ENCODE measurements at regions not wholly inside any gene's neighbourhood (a gene's known extent, or its start where the extent isn't known, plus 50 kb on each side); places are given as distances from the start of the nearest gene placed in this dataset.

DNA sequence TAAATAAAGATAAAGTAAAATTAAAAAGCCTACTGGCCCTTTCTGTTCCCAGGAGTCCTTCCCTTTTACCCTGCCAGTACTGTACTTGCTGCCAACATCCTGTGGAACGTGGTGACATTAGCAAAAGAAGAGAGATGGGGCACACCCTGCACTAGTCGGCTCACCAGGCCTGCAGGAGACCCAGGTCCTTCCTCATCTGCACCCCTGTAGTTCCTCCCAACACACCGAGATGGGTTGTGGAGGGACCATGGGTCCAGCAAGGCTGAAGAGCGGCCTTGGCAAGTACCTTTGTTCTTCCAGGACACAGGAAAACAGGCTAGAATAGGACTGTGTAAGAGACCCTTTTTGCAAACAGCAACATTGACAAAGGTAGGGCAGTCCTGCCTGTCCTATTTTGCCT lies 98.7 kb upstream of the TMPRSS2 start:
- no peak for DNase-seq

DNA sequence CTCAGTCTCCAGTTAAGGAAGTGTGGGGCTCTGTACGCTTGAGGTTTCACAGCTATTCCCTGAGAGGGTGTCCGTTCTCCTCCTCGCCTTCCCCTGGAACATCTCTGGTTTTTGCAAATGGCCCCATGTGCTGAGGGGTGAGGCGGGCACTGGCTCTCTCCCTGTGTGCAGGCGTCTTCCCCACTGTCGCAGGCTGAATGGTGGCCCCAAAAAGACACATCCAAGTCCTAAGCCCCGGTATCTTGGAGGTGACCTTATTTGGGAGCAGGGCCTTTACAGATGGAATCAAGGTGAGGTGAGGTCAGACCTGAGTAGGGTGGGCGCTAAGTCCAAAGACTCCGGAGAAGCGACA lies 98.0 kb upstream of the TMPRSS2 start:
- DNase-seq, result no peak

DNA sequence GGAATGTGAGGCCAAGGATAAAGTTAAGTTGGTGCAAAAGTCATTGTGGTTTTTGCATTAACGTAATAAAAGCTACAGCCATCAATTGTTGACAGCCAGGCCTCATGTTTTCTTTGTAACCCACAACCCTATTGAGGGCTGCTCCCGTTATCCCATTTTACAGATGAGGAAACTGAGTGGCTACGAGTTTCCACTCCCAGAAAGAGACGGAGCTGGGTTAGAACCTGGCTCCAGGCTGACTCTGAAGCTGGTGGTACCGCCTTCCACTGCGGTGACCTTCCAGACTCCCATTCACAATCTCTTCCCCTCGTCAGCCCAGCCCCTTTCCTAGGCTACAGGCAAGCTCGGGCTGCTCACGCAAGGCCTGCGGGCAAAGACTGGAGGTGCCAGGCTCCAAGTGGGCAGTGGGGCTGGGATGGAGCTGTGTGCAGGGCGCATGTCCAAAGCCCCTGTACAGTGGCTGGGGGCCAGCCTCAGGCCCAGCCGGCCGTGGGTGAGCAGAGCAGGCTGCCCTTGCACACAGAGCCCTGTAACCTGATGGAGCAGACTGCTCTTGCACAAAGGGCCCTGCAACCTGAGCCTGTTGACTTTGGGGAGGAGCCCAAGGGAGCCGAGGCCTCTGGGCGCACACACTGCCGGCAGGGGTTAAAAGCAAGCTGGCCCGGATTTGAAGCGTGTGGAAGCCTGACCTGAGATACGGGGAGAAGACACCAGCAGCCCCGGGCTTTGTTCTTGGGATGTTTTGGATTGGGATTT lies 97.4 kb upstream of the TMPRSS2 start:
- DNase-seq, result peak; percentile 33

DNA sequence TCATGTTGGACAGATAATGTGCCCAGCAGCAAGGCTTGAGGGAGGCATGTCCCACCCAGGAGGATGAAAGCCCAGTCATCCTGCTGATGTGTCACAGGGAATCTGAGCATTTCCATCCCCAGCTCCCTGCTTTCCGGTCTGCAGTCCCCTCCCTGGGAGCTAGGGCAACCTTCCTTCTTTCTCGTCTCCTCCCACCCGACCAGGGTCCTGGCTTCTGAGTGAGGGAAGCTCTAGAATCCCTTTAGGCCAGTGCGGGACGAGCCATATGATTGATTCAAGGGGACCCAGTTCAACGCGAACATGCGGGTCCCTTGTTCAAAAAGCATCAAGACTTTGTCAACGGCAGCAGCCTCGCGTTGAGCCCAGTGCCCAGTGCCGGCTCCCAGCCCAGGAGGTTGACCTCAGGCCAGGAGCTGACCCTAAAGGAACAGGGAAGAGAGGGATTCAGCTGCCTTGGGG lies 96.7 kb upstream of the TMPRSS2 start:
- DNase-seq, result no peak

DNA sequence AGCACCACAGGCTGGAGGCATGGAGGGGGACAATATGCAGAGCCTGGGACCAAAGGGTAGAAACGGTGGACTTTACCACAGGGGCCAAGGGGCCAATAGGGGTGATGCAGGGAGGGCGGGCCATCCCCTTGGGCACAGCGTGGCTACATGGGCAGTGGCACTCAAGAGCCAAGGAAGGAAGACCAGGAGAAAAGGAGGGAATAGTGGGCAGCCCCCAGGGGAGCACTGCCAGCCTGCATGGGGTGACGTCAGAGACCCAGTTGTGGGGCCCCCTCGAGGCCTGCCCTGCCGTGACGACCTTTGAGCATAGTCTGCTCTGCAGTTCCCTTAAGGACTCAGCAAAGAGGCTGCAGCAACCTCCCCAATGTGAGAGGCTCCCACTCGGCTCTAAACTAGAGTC lies 95.5 kb upstream of the TMPRSS2 start:
- no peak for DNase-seq

DNA sequence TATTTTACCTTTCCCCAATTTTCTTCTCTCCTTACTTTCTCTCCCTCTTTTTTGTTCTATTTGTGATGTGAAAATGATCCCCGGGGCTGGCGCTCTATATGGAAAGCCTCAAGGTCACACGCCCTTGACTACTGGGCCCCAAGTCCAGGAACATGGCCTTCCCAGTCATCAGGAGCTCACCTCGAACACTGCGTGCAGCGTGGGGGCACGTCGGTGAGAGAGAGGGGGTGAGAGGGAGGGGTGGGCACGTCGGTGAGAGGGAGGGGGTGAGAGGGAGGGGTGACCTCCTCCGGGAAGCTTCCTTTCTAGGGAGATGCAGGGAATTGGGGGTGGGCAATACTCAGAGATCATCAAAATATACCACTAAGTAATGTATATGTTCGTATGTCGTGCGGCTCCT lies 94.6 kb upstream of the TMPRSS2 start:
- no peak for DNase-seq

DNA sequence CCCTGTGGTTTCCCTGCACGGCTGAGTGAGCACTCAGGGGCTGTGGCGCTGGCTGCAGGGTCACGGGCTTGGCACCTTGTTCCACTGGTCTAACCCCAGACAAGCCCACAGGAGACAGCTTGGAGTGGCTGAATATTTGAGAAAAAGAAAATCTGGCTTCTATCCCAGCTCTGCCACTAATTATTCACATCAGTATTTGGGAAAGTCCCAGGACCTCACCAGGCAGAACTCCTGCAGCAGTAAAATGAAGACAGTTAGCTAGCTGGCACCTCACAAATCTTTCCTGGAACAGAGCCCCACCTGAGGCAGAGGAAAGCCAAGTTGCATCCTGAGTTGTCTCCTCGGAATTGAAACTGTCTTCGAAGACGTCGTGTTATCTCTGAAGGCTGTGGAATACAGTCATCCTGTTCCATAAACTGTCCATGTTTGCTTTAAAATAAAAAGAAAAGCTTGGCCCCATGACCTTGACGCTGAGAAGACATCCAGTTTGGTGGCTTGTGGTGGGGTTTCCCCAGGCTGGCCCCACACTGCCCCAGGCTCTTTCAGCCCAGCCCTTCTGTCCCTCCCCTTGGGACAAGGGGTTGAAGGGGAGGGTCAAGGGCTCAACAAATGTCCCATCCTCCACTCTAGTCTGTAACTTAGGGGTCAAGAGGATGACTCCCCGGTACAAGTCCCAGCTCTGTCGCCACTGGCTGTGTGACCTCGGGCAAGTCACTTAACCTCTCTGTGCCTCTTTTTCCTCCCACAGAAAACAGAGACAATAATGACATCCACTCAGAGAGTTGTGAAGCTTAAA lies 93.8 kb upstream of the TMPRSS2 start:
- no peak for DNase-seq

DNA sequence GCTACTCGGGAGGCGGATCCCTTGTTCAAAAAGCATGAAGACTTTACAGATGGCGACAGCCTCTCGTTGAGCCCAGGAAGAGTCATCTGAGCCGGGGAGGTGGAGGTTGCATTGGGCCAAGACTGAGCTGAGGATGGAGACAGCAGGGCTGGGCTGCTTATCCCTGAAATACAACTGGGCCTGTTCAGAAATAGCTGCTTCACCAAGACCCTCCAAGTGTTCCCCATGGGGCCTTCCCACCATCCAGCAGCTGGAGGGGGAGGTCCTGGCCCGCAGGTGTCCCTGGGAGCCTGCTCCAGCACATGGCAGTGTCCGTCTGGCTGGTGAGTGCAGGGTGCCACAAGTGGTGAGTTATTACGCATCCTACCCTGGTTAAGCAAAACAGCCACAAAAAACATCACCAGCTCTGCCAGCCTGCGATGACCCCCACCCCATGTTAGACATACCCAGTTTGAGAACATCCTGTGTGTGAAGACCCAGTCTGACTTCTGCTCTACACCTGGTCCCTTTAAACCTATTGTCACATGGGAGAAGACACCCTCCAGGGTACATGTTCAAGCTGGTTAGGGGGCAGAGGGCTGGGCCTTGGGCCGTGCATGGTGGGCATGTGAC lies 93.1 kb upstream of the TMPRSS2 start:
- no peak for DNase-seq

DNA sequence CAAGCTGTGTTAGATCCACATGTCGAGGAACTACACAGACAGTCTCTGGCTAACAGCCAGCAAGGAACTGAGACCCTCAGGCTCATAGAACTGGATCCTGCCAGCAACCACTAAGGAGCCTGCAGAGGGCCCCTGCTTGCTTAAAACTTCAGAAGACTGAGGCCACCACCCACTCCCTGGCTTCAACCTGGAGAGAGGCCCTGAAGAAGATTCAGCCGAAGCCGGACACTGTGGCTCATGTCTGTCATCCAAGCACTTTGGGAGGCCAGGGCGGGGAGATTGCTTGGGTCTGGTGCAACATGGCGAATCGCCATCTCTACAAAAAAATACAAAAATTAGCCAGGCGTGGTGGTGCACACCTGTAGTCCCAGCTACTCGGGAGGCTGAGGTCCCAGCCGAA lies 92.6 kb upstream of the TMPRSS2 start:
- DNase-seq, result no peak

DNA sequence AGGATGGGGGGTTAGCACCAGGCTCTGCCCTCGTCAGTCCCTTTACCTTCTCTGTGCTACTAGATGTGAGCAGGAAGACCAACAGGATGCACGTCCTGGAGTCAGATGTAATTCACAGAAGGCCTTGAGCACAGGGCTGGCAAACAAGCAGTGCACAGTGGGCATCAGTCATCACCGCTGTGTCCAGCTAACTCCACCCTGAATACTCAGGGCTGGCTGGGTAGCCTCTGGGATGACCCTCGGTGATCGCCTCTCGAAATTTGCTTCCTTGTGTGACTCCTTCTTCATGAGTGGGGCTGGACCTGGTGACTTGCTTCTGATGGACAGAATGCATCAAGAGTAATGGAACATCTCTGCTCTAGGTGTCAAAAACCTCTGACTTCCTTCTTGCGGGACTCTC lies 92.2 kb upstream of the TMPRSS2 start:
- DNase-seq, result no peak

DNA sequence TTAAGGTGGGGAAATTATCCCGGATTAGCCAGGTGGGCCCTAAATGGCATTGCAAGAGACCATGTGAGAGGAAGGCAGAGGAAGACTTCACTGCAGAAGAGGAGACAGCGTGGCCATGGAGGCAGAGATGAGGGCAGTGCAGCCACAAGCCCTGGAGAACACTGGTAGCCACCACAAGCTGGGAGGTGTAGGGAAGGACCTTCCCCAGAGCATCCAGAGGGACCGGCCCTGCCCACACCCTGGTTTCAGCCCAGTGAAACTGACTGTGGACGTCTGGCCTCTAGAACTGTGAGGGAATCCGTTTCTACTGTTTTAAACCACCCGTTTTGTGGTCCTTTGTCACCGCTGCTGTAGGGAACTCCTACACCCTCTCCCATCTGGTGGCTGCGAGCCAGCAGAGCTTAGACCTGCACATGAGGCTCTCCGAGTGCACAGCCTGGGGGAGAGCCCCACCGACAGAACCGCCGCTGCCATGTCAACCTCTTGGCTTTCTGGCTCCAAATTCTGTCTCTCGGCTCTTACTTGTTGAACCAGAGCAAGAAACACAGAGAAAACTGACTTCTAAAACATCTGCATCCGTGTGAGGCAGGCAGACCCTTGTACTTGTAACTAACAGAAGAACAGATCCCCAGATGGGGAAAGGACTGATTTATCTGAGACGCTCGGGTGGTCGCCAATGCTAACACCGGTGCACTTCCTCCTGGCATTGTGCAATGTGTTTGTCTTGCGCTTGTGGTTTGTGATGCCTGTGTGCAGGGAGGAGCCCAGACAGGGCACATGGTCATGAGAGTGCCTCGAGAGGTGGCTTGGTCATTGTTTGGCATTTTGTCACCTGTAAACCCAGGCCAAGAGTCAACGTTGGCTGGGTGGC lies 90.8 kb upstream of the TMPRSS2 start:
- peak; percentile 39 for DNase-seq

DNA sequence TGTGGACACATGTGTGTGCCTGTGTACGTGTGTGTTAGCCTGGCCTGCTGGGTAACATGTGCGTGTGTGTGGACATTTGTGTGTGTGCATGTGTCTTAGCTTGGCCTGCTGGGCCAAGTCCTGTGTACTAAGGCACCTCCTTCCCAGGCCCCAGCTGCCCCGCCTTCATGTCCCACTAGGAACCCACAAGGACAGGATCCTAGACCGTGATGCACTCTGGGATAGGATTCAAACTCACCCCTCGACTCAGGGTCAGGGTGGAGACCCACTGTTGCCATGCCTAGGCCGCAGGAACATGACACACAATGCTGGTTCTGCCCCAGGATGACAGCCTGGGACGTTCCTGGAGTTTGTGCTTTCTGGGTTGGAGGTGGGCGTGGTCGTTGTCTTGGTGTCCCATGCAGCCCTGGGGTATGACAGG lies 89.9 kb upstream of the TMPRSS2 start:
- no peak for DNase-seq

DNA sequence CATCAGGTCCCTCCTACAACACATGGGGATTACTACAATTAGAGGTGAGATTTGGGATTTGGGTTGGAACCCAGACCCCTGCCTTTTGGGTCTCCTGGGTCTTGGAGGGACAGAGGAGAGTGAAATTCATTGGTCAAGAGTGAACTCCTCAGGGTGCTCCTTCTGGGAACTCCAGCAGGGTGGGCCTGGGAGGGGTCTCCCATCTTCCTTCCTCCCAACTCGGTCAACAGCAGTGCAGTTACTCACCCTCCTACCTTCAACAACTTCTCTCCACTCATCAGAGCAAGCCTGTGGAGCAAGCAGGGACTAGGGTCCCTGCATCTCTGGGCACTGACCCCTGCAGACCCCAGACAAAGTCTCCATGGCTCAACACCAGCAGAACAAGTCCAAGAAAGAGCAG lies 89.3 kb upstream of the TMPRSS2 start:
- DNase-seq, result no peak

DNA sequence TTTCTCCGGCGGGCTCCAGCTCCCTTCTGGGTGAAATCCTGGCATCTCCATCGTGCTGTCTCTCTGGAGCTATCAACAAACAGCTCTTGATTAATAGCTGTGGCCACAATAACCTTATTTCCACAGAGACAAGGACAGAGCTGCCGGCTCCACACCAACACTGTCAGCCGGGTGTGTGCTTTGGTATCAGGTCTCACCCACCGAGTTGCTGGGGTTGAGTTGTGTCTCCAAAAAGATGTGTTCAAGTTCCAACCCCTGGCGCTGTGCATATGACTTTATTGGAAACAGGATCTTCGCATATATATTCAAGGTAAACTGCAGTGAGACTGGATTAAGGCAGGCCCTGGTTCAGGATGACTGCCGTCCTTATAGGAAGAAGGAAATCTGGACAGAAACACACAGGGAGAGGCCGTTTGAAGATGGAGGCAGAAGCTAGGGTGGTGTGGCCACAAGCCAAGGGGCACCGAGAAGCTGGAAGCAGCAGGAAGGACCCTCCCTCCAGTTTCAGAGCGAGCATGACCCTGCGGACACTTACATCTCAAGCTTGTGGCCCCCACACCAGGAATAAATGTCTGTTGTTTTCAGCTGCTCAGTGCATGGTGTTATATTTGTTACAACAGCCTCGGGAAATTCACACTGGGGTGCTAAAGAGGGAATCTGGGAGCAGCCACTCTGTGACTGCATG lies 88.4 kb upstream of the TMPRSS2 start:
- no peak for DNase-seq

DNA sequence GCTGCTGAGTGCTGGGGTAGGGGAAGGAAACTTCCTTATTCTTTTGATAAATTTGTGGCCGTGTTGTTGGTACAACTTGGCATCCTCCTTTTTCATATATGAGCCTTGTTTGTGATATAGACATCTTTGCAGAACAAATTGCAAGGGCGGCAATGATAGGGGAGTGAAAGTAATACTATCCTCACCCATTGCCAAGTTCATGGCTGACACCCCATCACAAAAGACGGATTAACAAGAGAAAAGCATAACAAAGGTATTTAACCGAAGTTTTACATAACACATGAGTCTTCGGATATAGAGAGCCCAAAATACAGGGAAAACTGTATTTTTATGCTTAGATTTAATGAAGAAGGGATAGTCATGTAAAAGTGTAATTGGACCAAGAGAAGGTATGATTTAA lies 86.3 kb upstream of the TMPRSS2 start:
- no peak for DNase-seq

DNA sequence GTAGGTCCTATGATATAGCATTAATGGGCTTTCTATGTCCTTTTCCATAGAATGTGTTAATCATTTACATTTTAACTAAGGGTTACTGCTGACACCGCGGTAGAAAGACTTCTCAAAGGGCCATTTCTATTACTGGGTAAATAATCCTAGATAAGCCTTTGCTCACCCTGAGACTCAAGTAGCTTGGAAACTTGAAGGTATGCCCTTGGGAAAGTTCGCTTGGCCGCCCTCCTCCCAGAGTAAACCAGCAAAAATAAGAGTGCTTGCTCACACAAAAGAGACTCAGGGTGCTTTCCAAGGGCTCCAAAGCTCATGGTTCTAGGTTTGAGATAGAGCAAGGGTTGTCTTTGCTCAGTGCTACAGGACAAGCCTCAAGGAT lies 85.8 kb upstream of the TMPRSS2 start:
- peak; percentile 36 for DNase-seq

DNA sequence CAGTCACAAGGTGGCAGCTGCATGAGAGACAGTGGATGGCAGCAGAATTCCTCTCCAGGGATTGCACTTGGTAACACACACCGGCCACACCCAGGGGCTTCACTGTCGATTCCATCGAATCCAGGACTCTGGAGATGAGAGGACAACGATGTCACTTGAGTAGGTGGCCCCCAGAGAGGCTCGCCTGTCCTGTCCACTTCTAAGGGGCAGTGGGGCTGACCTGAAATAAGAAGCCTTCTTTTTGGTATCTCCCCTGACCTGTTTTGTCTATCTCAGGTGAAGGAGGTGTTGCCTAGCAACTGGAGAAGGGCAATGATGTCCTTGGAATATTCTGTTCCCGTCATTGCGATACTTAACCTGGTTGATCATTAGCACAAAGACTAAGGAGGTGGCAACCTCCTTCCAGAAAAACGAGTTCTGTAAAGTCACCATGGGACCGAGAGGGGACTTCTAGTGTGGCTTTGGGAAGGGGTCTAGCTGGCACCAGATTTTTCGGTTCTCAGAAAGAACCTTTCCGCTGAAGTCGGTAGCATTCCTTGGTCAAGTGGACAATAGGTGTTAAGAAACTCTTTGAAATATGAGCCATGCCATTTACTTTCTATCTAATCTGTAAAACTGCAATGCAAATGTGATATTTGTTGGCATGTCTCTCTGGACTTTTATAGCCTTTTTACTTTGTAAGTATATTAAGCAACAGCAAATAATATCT lies 85.2 kb upstream of the TMPRSS2 start:
- DNase-seq, result peak; percentile 73

DNA sequence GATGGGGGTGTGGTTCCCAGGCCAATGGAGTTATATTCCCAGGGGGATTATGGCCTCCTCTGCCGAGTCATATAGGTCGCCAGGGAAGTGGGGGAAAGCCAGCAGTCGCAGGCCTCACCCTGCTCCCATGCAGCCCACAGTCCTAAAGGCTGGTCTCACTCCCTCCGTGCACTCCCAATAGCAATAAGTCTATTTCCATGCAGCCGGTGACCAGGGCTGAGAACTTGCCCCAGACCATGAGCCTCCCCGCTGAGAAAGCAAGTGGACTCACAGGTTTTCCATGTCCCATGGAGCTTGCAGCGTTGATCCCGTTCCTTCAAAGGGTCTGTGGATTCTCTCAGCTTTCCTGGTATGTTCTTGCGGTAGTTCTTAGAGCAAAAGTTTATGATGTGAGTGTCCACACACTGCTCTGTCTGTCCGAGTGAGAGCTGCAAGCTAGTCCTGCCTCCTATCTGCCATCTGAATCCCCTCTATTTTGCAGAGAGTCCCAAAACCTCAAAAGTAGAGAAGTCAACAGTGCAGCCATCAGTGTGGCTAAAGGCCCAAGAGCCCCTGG lies 81.7 kb upstream of the TMPRSS2 start:
- DNase-seq, result no peak

DNA sequence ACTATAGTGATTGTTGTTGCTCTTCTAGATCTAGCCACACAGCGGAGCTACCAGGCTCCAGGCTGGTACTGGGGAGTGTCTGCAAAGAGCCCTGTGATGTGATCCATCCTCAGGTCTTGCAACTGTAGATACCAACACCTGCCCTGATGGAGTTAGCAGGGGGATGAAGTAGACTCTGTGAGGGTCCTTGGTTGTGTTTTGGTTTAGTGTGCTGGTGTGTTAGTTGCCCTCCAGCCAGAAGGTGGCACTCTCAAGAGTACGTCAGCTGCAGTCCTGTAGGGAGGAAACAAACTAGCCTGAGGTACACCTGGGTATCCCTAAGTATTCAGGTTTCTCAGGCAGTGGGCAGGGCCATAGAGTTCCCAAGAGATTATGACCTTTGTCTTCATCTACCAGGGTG lies 81.2 kb upstream of the TMPRSS2 start:
- no peak for DNase-seq

DNA sequence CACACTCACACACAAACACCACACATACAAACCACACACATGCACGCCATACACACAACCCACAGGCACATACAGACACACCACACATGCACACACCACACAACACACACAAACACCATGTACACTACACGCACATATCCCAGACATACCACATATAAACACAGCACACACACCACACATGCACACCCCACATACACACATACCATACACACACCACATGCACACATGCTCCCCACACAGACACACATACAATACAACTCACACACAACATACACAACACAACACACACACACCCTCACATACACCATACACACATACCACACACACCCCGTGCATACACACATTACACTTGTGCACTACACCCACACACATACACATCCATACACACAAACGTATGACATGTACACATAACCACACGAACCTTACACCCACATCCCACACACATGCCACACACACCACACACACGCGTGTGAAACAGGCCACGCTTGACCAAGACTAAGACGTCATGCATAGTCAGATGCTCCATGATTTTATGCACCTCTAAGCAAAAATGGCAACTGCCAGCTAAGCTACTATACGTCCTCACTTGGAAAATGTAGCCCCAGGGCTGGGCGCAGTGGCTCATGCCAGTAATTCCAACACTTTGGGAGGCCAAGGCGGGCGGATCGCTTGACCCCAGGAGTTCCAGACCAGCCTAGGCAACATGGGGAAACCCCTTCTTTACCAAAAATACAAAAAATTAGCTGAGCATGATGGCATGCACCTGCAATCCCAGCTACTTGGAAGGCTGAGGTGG lies 77.4 kb upstream of the TMPRSS2 start:
- no peak for DNase-seq
